Liver (tissue), 8 donors: ENCODE measurements at regions not wholly inside any gene's neighbourhood (a gene's known extent, or its start where the extent isn't known, plus 50 kb on each side); places are given as distances from the start of the nearest gene placed in this dataset.

Experiments
- DNase-seq: peaks from one replicate; pipeline ENCODE4 v3.0.0-alpha.2; 2017; ENCODE audit warnings: low spot score
- H3K27ac ChIP-seq, 2 donors: one replicate each; pipeline ENCODE4 v1.7.0; 2013; ENCODE audit warnings: inconsistent platforms in 2 of 2, low read length in 2 of 2, control low read depth in 1 of 2, low read depth in 1 of 2, mild to moderate bottlenecking in 1 of 2
- H3K27me3 ChIP-seq, 4 donors: one replicate each; pipeline versions ENCODE4 v1.6.1 to v1.7.0; 2013; ENCODE audit warnings: low read length in 3 of 4, inconsistent platforms in 1 of 4, mild to moderate bottlenecking in 1 of 4, moderate library complexity in 1 of 4; ENCODE audit not compliant: control insufficient read depth in 4 of 4, insufficient read depth in 4 of 4
- H3K36me3 ChIP-seq, 4 donors: one replicate each; pipeline versions ENCODE4 v1.6.1 to v1.7.0; 2013; ENCODE audit warnings: low read length in 3 of 4, mild to moderate bottlenecking in 3 of 4, low read depth in 1 of 4, moderate library complexity in 1 of 4; ENCODE audit not compliant: control insufficient read depth in 4 of 4, insufficient read depth in 3 of 4
- H3K4me1 ChIP-seq, 4 donors: one replicate each; pipeline versions ENCODE4 v1.6.1 to v1.7.0; 2013; ENCODE audit warnings: low read length in 3 of 4, mild to moderate bottlenecking in 3 of 4, moderate library complexity in 1 of 4; ENCODE audit not compliant: control insufficient read depth in 4 of 4, insufficient read depth in 4 of 4
- H3K4me3 ChIP-seq, 3 donors: one replicate each; pipeline versions ENCODE4 v1.6.1 to v1.7.0; 2013; ENCODE audit warnings: low read length in 3 of 3, control low read depth in 1 of 3, low read depth in 1 of 3, mild to moderate bottlenecking in 1 of 3
- H3K9ac ChIP-seq, 2 donors: one replicate each; pipeline ENCODE4 v1.7.0; 2013; ENCODE audit warnings: low read length in 2 of 2, mild to moderate bottlenecking in 2 of 2, moderate library complexity in 2 of 2, control low read depth in 1 of 2, low read depth in 1 of 2
- H3K9me3 ChIP-seq, 4 donors: one replicate each; pipeline versions ENCODE4 v1.6.1 to v1.7.0; 2013; ENCODE audit warnings: low read length in 3 of 4; ENCODE audit not compliant: control insufficient read depth in 4 of 4
- ATF3 ChIP-seq: IDR thresholded peaks from 2 replicates; pipeline ENCODE4 v1.6.1; 2016; ENCODE audit warnings: antibody characterized with exemption
- CTCF ChIP-seq: fragments of 150-350 bp; IDR thresholded peaks from 2 replicates; pipeline ENCODE4 v1.5.1; 2017; ENCODE audit warnings: improper control_type of control experiment, low read depth, low read length; ENCODE audit not compliant: missing input control
- EGR1 ChIP-seq, 2 donors: IDR thresholded peaks; 2 replicates each; pipeline ENCODE4 v1.6.1; 2016 to 2018; ENCODE audit warnings: antibody characterized with exemption in 2 of 2, low read depth in 2 of 2
- FOXA1 ChIP-seq: IDR thresholded peaks from 2 replicates; pipeline ENCODE4 v1.6.1; 2016; ENCODE audit warnings: antibody characterized with exemption
- FOXA2 ChIP-seq: IDR thresholded peaks from 2 replicates; pipeline ENCODE4 v1.6.1; 2016; ENCODE audit warnings: antibody characterized with exemption
- GABPA ChIP-seq, 2 donors: IDR thresholded peaks in 1 of 2; conservative IDR thresholded peaks in 1 of 2; 2 replicates each; pipeline ENCODE4 v1.6.1; 2016; ENCODE audit warnings: antibody characterized with exemption in 2 of 2, mild to moderate bottlenecking in 1 of 2, moderate library complexity in 1 of 2
- HNF4A ChIP-seq, 2 donors: conservative IDR thresholded peaks; 2 replicates each; pipeline ENCODE4 v1.6.1; 2016; ENCODE audit warnings: antibody characterized with exemption in 2 of 2, mild to moderate bottlenecking in 2 of 2
- HNF4G ChIP-seq: IDR thresholded peaks from 2 replicates; pipeline ENCODE4 v1.6.1; 2016; ENCODE audit warnings: antibody characterized with exemption
- JUND ChIP-seq, 2 donors: IDR thresholded peaks; 2 replicates each; pipeline ENCODE4 v1.6.1; 2016; ENCODE audit warnings: antibody characterized with exemption in 2 of 2
- MAX ChIP-seq: IDR thresholded peaks from 2 replicates; pipeline ENCODE4 v1.6.1; 2016; ENCODE audit warnings: antibody characterized with exemption
- NR2F2 ChIP-seq: IDR thresholded peaks from 2 replicates; pipeline ENCODE4 v1.6.1; 2016; ENCODE audit warnings: antibody characterized with exemption
- RAD21 ChIP-seq, 2 donors: IDR thresholded peaks; 2 replicates each; pipeline ENCODE4 v1.6.1; 2016; ENCODE audit warnings: antibody characterized with exemption in 2 of 2, mild to moderate bottlenecking in 2 of 2
- REST ChIP-seq: IDR thresholded peaks from 2 replicates; pipeline ENCODE4 v1.6.1; 2016; ENCODE audit warnings: antibody characterized with exemption, mild to moderate bottlenecking
- RXRA ChIP-seq, 2 donors: IDR thresholded peaks; 2 replicates each; pipeline ENCODE4 v1.6.1; 2017 to 2018; ENCODE audit warnings: antibody characterized with exemption in 2 of 2, mild to moderate bottlenecking in 1 of 2
- SP1 ChIP-seq: IDR thresholded peaks from 2 replicates; pipeline ENCODE4 v1.6.1; 2018; ENCODE audit warnings: antibody characterized with exemption, mild to moderate bottlenecking
- YY1 ChIP-seq: IDR thresholded peaks from 2 replicates; pipeline ENCODE4 v1.6.1; 2016; ENCODE audit warnings: antibody characterized with exemption, mild to moderate bottlenecking
- ZBTB33 ChIP-seq: IDR thresholded peaks from 2 replicates; pipeline ENCODE4 v1.6.1; 2016; ENCODE audit warnings: antibody characterized with exemption
- WGBS: extraction: QIAGEN DNeasy Blood & Tissue Kit; methylation state at CpG from one replicate; pipeline ENCODE4 v1.1.7; 2013; 5-methylcytosine and 5-hydroxymethylcytosine counted together
- donor health status: healthy.
- donor health status: healthy.
- donor health status: healthy.
- donor health status: healthy.
- donor health status: healthy.

- Histone ChIP-seq H3K9ac (no peak overlapping the region), H3K9me3 (no peaks in the 10 kb centered on the region), H3K27ac (no peak overlapping the region), H3K4me1 (no peaks in the 10 kb centered on the region), H3K4me3 (no peak overlapping the region), H3K36me3 (no peaks in the 10 kb centered on the region), H3K27me3 (no peaks in the 10 kb centered on the region)
- WGBS: 86% methylated on average over 2 of the region's 2 CpGs
- no peak for DNase-seq
- no peak for TF ChIP-seq HNF4A (conservative IDR thresholded peaks at IDR 0.05)
- no peak for TF ChIP-seq RXRA (IDR thresholded peaks at IDR 0.05)
- no peak for TF ChIP-seq JUND (IDR thresholded peaks at IDR 0.05)
- TF ChIP-seq ATF3: no peak
- no peak for TF ChIP-seq NR2F2
- TF ChIP-seq FOXA1: no peak
- TF ChIP-seq SP1: no peak
- no peak for TF ChIP-seq REST
Measured at GRCh38 chr2:144982481-144982880, 462.6 kb upstream of the ZEB2 start.

- DNase-seq: no peak
- Histone ChIP-seq H3K9ac (no peak overlapping the region), H3K27ac (no peak overlapping the region), H3K27me3 (no peaks in the 10 kb centered on the region), H3K36me3 (no peaks in the 10 kb centered on the region), H3K4me1 (no peaks in the 10 kb centered on the region), H3K9me3 (no peaks in the 10 kb centered on the region), H3K4me3 (no peak overlapping the region)
- no peak for TF ChIP-seq FOXA2
- WGBS: 92% methylated on average over 3 of the region's 3 CpGs
Measured at GRCh38 chr2:144975881-144976280, 456.0 kb upstream of the ZEB2 start.

- WGBS: 73% methylated on average over 3 of the region's 3 CpGs
- H3K27ac ChIP-seq: no peak overlapping the region
- no peak overlapping the region for H3K4me3 ChIP-seq
- no peaks in the 10 kb centered on the region for H3K36me3 ChIP-seq
- H3K9ac ChIP-seq: no peak overlapping the region
- no peak for DNase-seq
- H3K4me1 ChIP-seq: no peaks in the 10 kb centered on the region
- H3K27me3 ChIP-seq: no peaks in the 10 kb centered on the region
- H3K9me3 ChIP-seq: peaks cover 0 to 5% (median 0%) of the 10 kb centered on the region in 4 donors
- TF ChIP-seq REST: no peak
- TF ChIP-seq CTCF: no peak
- no peak for TF ChIP-seq SP1
- no peak for TF ChIP-seq MAX
- no peak for TF ChIP-seq JUND (IDR thresholded peaks at IDR 0.05)
- no peak for TF ChIP-seq HNF4A (conservative IDR thresholded peaks at IDR 0.05)
- TF ChIP-seq EGR1 (IDR thresholded peaks at IDR 0.05; ENCODE audit: low read depth in 2 of 2): no peak
- no peak for TF ChIP-seq YY1
- no peak for TF ChIP-seq RAD21 (IDR thresholded peaks at IDR 0.05)
- TF ChIP-seq RXRA (IDR thresholded peaks at IDR 0.05): no peak
- no peak for TF ChIP-seq NR2F2
- TF ChIP-seq FOXA1: no peak
- TF ChIP-seq FOXA2: no peak
- TF ChIP-seq GABPA (IDR thresholded peaks at IDR 0.05 in 1 of 2, conservative IDR thresholded peaks at IDR 0.05 in 1 of 2): no peak
- no peak for TF ChIP-seq ZBTB33
- no peak for TF ChIP-seq HNF4G
Measured at GRCh38 chr2:144972676-144973075, 452.8 kb upstream of the ZEB2 start.
